H9 (cell line): ENCODE measurements at regions not wholly inside any gene's neighbourhood (a gene's known extent, or its start where the extent isn't known, plus 50 kb on each side); places are given as distances from the start of the nearest gene placed in this dataset.

Source experiments
- DNase-seq: peaks from one replicate; pipeline ENCODE4 v3.0.0-alpha.2; 2017
- H2AFZ ChIP-seq: one replicate; pipeline ENCODE4 v1.6.1; 2013; ENCODE audit warnings: mild to moderate bottlenecking, low read length, control low read depth, moderate library complexity
- H2AK5ac ChIP-seq: 2 replicates; pipeline ENCODE4 v1.6.1; 2013; ENCODE audit warnings: low read length, control low read depth, mixed read lengths; ENCODE audit not compliant: insufficient read length
- H2BK120ac ChIP-seq: one replicate; pipeline ENCODE4 v1.6.1; 2013; ENCODE audit warnings: low read depth, mild to moderate bottlenecking, low read length, control low read depth, inconsistent platforms; ENCODE audit not compliant: poor library complexity, severe bottlenecking
- H2BK12ac ChIP-seq: 2 replicates; pipeline ENCODE4 v1.6.1; 2013; ENCODE audit warnings: low read length, control low read depth, mixed read lengths, low read depth; ENCODE audit not compliant: insufficient read length
- H2BK15ac ChIP-seq: 2 replicates; pipeline ENCODE4 v1.6.1; 2013; ENCODE audit warnings: low read depth, low read length, control low read depth
- H2BK20ac ChIP-seq: one replicate; pipeline ENCODE4 v1.6.1; 2013; ENCODE audit warnings: low read depth, mild to moderate bottlenecking, low read length, control low read depth, inconsistent platforms; ENCODE audit not compliant: poor library complexity, severe bottlenecking
- H2BK5ac ChIP-seq: 2 replicates; pipeline ENCODE4 v1.6.1; 2013; ENCODE audit warnings: low read length, control low read depth, mixed read lengths; ENCODE audit not compliant: insufficient read length
- H3K14ac ChIP-seq: 2 replicates; pipeline ENCODE4 v1.6.1; 2013; ENCODE audit warnings: low read length, control low read depth; ENCODE audit not compliant: insufficient read depth
- H3K18ac ChIP-seq: 2 replicates; pipeline ENCODE4 v1.6.1; 2013; ENCODE audit warnings: low read depth, mild to moderate bottlenecking, mixed read lengths, low read length, control low read depth; ENCODE audit not compliant: insufficient read length
- H3K23ac ChIP-seq: 2 replicates; pipeline ENCODE4 v1.6.1; 2013; ENCODE audit warnings: low read length, control low read depth, mixed read lengths, low read depth; ENCODE audit not compliant: insufficient read length
- H3K23me2 ChIP-seq: 2 replicates; pipeline ENCODE4 v1.6.1; 2013; ENCODE audit warnings: low read depth, mild to moderate bottlenecking, mixed read lengths, low read length, control low read depth; ENCODE audit not compliant: insufficient read length, poor library complexity, severe bottlenecking
- H3K27ac ChIP-seq: 2 replicates; pipeline ENCODE4 v1.5.1; 2013; ENCODE audit warnings: low read length, control low read depth, mixed read lengths, low read depth; ENCODE audit not compliant: insufficient read length
- H3K27me3 ChIP-seq: 2 replicates; pipeline ENCODE4 v1.6.1; 2013; ENCODE audit warnings: low read length, control low read depth, inconsistent platforms; ENCODE audit not compliant: insufficient read depth
- H3K4ac ChIP-seq: 2 replicates; pipeline ENCODE4 v1.6.1; 2013; ENCODE audit warnings: low read depth, mild to moderate bottlenecking, control low read depth, inconsistent platforms, low read length, moderate library complexity
- H3K4me1 ChIP-seq: 2 replicates; pipeline ENCODE4 v1.6.1; 2013; ENCODE audit warnings: low read length, control low read depth, inconsistent platforms; ENCODE audit not compliant: insufficient read depth
- H3K4me2 ChIP-seq: 2 replicates; pipeline ENCODE4 v1.6.1; 2013; ENCODE audit warnings: low read length, control low read depth, mixed read lengths; ENCODE audit not compliant: insufficient read length, insufficient read depth
- H3K56ac ChIP-seq: 2 replicates; pipeline ENCODE4 v1.6.1; 2013; ENCODE audit warnings: low read depth, mild to moderate bottlenecking, mixed read lengths, low read length, control low read depth; ENCODE audit not compliant: insufficient read length
- H3K79me1 ChIP-seq: 2 replicates; pipeline ENCODE4 v1.6.1; 2013; ENCODE audit warnings: low read depth, mild to moderate bottlenecking, moderate library complexity, low read length, control low read depth, inconsistent platforms; ENCODE audit not compliant: insufficient read depth, poor library complexity, severe bottlenecking
- H3K79me2 ChIP-seq: 2 replicates; pipeline ENCODE4 v1.6.1; 2013; ENCODE audit warnings: low read length, control low read depth, inconsistent platforms; ENCODE audit not compliant: insufficient read depth
- H3K9ac ChIP-seq: 2 replicates; pipeline ENCODE4 v1.6.1; 2013; ENCODE audit warnings: low read length, control low read depth, mixed read lengths; ENCODE audit not compliant: insufficient read length; ENCODE audit errors: extremely low read depth
- H3K9me3 ChIP-seq: one replicate; pipeline ENCODE4 v1.6.1; 2013; ENCODE audit warnings: low read depth, low read length, inconsistent platforms; ENCODE audit not compliant: control insufficient read depth
- H3T11ph ChIP-seq: one replicate; pipeline ENCODE4 v1.6.1; 2013; ENCODE audit warnings: mild to moderate bottlenecking, low read length, control low read depth, inconsistent platforms
- H4K20me1 ChIP-seq: one replicate; pipeline ENCODE4 v1.6.1; 2013; ENCODE audit not compliant: control insufficient read depth, insufficient read length, insufficient read depth
- H4K5ac ChIP-seq: 2 replicates; pipeline ENCODE4 v1.6.1; 2013; ENCODE audit warnings: low read depth, mild to moderate bottlenecking, mixed read lengths, low read length, control low read depth; ENCODE audit not compliant: insufficient read length
- H4K8ac ChIP-seq: replicated peaks from 2 replicates; pipeline ENCODE4 v1.6.1; 2013; ENCODE audit warnings: low read length, control low read depth, mixed read lengths, low read depth; ENCODE audit not compliant: insufficient read length
- H4K91ac ChIP-seq: 2 replicates; pipeline ENCODE4 v1.6.1; 2013; ENCODE audit warnings: low read depth, mild to moderate bottlenecking, moderate library complexity, mixed read lengths, low read length, control low read depth; ENCODE audit not compliant: insufficient read length
- H3K27ac Mint-ChIP-seq, 3 experiments: 2 replicates in 2 of 3; 3 replicates in 1 of 3; pipeline ENCODE4 v1.8.0; 2020 to 2021; ENCODE audit warnings: mixed read lengths in 3 of 3, mild to moderate bottlenecking in 1 of 3, moderate library complexity in 1 of 3
- H3K27me3 Mint-ChIP-seq: 2 replicates; pipeline ENCODE4 v1.8.0; 2021; ENCODE audit warnings: low read depth, mild to moderate bottlenecking, moderate library complexity, mixed read lengths
- H3K36me3 Mint-ChIP-seq, 3 experiments: 2 replicates in 2 of 3; 3 replicates in 1 of 3; pipeline ENCODE4 v1.8.0; 2020 to 2021; ENCODE audit warnings: low read depth in 3 of 3, mixed read lengths in 3 of 3; ENCODE audit not compliant: insufficient read depth in 1 of 3
- H3K4me1 Mint-ChIP-seq, 2 experiments: 2 replicates each; pipeline ENCODE4 v1.8.0; 2020; ENCODE audit warnings: mixed read lengths in 2 of 2
- H3K4me3 Mint-ChIP-seq, 2 experiments: 2 replicates in 1 of 2; 3 replicates in 1 of 2; pipeline ENCODE4 v1.8.0; 2020 to 2021; ENCODE audit warnings: mild to moderate bottlenecking in 2 of 2, mixed read lengths in 2 of 2, moderate library complexity in 1 of 2
- H3K9me3 Mint-ChIP-seq, 2 experiments: 2 replicates in 1 of 2; 3 replicates in 1 of 2; pipeline ENCODE4 v1.8.0; 2020; ENCODE audit warnings: mild to moderate bottlenecking in 2 of 2, mixed read lengths in 2 of 2, moderate library complexity in 1 of 2
- CTCF ChIP-seq: fragments of 200-600 bp; sonication (generic); conservative IDR thresholded peaks from 3 replicates; pipeline ENCODE4 v1.8.0; 2021; ENCODE audit warnings: antibody characterized with exemption, mild to moderate bottlenecking
- WGBS: extraction: QIAGEN DNeasy Blood & Tissue Kit; methylation state at CpG from one replicate; pipeline ENCODE4 v1.1.7; 2013; ENCODE audit warnings: missing lambda C conversion rate, low lambda C conversion rate, mixed read lengths; ENCODE audit not compliant: insufficient read length; ENCODE audit errors: extremely low coverage; 5-methylcytosine and 5-hydroxymethylcytosine counted together

GRCh38 chr15:94026458-94027304 is 204.7 kb upstream of the MCTP2 start:
- H3K36me3 Mint-ChIP-seq, result no peaks in the 10 kb centered on the region
- H3K4me3 Mint-ChIP-seq, result no peak overlapping the region
- H2BK12ac ChIP-seq, result no peak overlapping the region
- no peak overlapping the region for H2BK5ac ChIP-seq
- no peak for DNase-seq
- H4K91ac ChIP-seq, result no peak overlapping the region
- no peaks in the 10 kb centered on the region for H3K27me3 ChIP-seq
- no peaks in the 10 kb centered on the region for H3K4me1 ChIP-seq
- H2BK15ac ChIP-seq, result no peak overlapping the region
- H3K4me1 Mint-ChIP-seq, result no peaks in the 10 kb centered on the region
- H2BK20ac ChIP-seq, result no peak overlapping the region
- H3K9me3 Mint-ChIP-seq, result no peaks in the 10 kb centered on the region
- no peak overlapping the region for H3K9ac ChIP-seq
- H4K8ac ChIP-seq, result no peak overlapping the region
- H3K27ac ChIP-seq, result no peak overlapping the region
- no peaks in the 10 kb centered on the region for H3K9me3 ChIP-seq
- H3K27ac Mint-ChIP-seq, result no peak overlapping the region
- no peaks in the 10 kb centered on the region for H4K20me1 ChIP-seq
- H3K79me1 ChIP-seq, result no peaks in the 10 kb centered on the region
- no peak overlapping the region for H3T11ph ChIP-seq
- no peak overlapping the region for H3K23ac ChIP-seq
- H2AFZ ChIP-seq, result no peak overlapping the region
- TF ChIP-seq CTCF, result no peak
- H3K18ac ChIP-seq, result no peak overlapping the region
- no peaks in the 10 kb centered on the region for H3K79me2 ChIP-seq
- no peaks in the 10 kb centered on the region for H3K23me2 ChIP-seq
- no peak overlapping the region for H4K5ac ChIP-seq
- H3K4me2 ChIP-seq, result no peak overlapping the region
- H2AK5ac ChIP-seq, result no peak overlapping the region
- no peak overlapping the region for H3K56ac ChIP-seq
- H3K14ac ChIP-seq, result no peak overlapping the region
- no peak overlapping the region for H2BK120ac ChIP-seq
- no peak overlapping the region for H3K4ac ChIP-seq
- no CpG with 5 or more reads among the region's 2 CpGs for whole genome bisulfite sequencing
- H3K27me3 Mint-ChIP-seq, result no peaks in the 10 kb centered on the region; the same call in 1 of the 2 replicates
